Mesothelial cell of epicardium (in vitro differentiated cells): ENCODE measurements at regions not wholly inside any gene's neighbourhood (a gene's known extent, or its start where the extent isn't known, plus 50 kb on each side); places are given as distances from the start of the nearest gene placed in this dataset.

ENCODE experiments used
- DNase-seq, 2 experiments: peaks; one replicate each; pipeline ENCODE4 v3.0.0; 2021; ENCODE audit warnings: low spot score in 2 of 2; ENCODE audit not compliant: unreplicated experiment in 2 of 2
- H3K27ac Mint-ChIP-seq: 2 replicates; pipeline ENCODE4 v1.8.0; 2021; ENCODE audit warnings: mixed read lengths
- H3K27me3 Mint-ChIP-seq: 2 replicates; pipeline ENCODE4 v1.8.0; 2021; ENCODE audit warnings: low read depth, mixed read lengths
- H3K36me3 Mint-ChIP-seq: 2 replicates; pipeline ENCODE4 v1.8.0; 2021; ENCODE audit warnings: mixed read lengths
- H3K4me1 Mint-ChIP-seq: 2 replicates; pipeline ENCODE4 v1.8.0; 2021; ENCODE audit warnings: mixed read lengths
- H3K4me3 Mint-ChIP-seq: 2 replicates; pipeline ENCODE4 v1.8.0; 2021; ENCODE audit warnings: mild to moderate bottlenecking, moderate library complexity, mixed read lengths
- H3K9me3 Mint-ChIP-seq: 2 replicates; pipeline ENCODE4 v1.8.0; 2021; ENCODE audit warnings: mixed read lengths
- TF ChIP-seq, protein P1 (sequence below): fragments of 200-600 bp; sonication (generic); IDR thresholded peaks from one replicate; pipeline ENCODE4 v1.5.0; 2021; ENCODE audit warnings: antibody characterized with exemption; ENCODE audit not compliant: unreplicated experiment

DNA sequence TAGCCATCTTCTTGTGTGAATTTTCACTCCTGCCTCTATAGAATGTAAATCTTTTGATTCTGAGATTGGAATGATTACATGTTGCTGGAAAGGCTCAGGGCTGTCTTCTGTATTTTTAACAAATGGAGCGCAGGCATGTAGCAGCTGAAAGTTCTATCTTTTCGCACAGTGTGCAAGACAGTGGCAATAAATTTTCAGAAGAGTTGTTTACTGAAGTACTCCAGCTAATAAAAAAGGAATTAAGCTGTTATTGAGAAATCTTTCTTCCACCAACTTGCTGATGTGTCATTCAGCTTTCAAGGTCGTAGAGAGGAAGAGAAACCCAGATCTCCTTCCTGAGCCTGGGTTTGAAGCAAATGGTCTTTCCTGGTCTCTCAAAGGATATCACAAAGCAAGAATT, 122.0 kb upstream of the PUDP start:
- Mint-ChIP-seq H3K36me3 (no peaks in the 10 kb centered on the region), H3K4me1 (peaks cover 16% of the 10 kb centered on the region), H3K4me3 (no peak overlapping the region), H3K27ac (no peak overlapping the region), H3K9me3 (peaks cover 7% of the 10 kb centered on the region), H3K27me3 (no peaks in the 10 kb centered on the region)
- DNase-seq = no peak
- TF ChIP-seq, protein P1, sequence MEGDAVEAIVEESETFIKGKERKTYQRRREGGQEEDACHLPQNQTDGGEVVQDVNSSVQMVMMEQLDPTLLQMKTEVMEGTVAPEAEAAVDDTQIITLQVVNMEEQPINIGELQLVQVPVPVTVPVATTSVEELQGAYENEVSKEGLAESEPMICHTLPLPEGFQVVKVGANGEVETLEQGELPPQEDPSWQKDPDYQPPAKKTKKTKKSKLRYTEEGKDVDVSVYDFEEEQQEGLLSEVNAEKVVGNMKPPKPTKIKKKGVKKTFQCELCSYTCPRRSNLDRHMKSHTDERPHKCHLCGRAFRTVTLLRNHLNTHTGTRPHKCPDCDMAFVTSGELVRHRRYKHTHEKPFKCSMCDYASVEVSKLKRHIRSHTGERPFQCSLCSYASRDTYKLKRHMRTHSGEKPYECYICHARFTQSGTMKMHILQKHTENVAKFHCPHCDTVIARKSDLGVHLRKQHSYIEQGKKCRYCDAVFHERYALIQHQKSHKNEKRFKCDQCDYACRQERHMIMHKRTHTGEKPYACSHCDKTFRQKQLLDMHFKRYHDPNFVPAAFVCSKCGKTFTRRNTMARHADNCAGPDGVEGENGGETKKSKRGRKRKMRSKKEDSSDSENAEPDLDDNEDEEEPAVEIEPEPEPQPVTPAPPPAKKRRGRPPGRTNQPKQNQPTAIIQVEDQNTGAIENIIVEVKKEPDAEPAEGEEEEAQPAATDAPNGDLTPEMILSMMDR = no peak

DNA sequence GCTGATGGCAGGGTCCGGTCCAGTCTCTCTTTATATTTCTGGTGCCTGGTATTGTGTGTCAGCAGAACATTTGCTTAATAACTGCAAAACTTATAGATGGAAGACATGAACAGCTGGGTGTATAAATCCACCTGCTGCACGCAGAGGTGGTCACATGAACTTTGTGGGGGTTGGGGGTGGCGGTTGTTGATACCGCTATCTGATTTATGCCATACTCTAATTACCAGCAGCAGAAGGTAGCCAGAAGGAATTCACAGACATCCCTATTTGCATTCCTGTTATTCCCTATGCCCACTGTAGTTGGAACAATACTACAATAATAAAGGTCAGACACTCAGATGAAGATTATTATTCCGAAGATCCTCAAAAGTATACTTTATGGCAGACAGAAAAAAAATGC, 121.6 kb upstream of the PUDP start:
- Mint-ChIP-seq H3K4me1 (peaks cover 16% of the 10 kb centered on the region), H3K4me3 (no peak overlapping the region), H3K36me3 (no peaks in the 10 kb centered on the region), H3K27me3 (no peaks in the 10 kb centered on the region), H3K27ac (peak overlapping the region; percentile 23), H3K9me3 (peaks cover 7% of the 10 kb centered on the region)
- DNase-seq = no peak
- TF ChIP-seq, protein P1 = no peak

DNA sequence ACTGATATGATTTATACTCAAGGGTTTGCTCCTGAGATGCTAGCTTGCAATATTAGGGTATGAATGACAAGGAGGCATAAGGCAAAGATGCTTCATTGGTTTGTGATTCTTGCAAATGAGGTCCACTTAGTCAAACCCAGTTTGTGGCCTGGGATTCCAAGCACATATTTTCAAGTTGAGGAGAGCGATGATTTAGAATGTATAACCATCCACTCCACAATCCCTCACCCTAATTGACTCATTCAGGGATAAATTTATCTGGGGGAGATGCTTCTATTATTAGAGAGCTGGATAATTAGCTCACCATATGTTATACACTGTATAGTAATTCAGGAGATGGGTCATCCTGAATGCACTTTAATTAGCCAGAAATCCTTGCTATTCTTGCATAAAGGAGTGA, 118.3 kb upstream of the PUDP start:
- H3K4me1 Mint-ChIP-seq = peaks cover 16% of the 10 kb centered on the region
- H3K27ac Mint-ChIP-seq = no peak overlapping the region
- TF ChIP-seq, protein P1 = no peak
- DNase-seq = no peak
- H3K9me3 Mint-ChIP-seq = peaks cover 12% of the 10 kb centered on the region
- H3K4me3 Mint-ChIP-seq = no peak overlapping the region
- H3K36me3 Mint-ChIP-seq = peaks cover 6% of the 10 kb centered on the region
- H3K27me3 Mint-ChIP-seq = no peaks in the 10 kb centered on the region

DNA sequence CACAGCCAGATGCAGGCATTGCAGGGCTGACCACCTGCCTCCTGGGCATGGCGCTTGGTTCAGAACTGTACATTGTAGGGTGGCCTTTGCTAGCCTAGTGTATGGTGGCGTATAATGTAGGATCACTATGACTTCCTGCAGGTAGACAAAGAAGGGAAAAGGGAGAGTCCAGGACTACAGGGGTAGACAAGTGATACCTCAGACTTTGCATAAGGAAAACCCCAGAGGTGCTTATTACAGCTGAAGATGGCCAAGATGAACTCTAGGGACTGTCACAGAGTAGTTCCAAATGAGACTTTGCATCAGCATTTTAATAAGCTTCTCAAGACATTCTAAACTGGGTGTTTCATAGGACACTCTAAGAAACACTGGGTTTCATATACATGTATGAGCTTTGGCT, 116.4 kb upstream of the PUDP start:
- TF ChIP-seq, protein P1 = no peak
- Mint-ChIP-seq H3K27ac (no peak overlapping the region), H3K9me3 (peaks cover 12% of the 10 kb centered on the region), H3K36me3 (peaks cover 9% of the 10 kb centered on the region), H3K4me1 (peaks cover 3% of the 10 kb centered on the region), H3K27me3 (no peaks in the 10 kb centered on the region), H3K4me3 (no peak overlapping the region)
- no peak for DNase-seq

DNA sequence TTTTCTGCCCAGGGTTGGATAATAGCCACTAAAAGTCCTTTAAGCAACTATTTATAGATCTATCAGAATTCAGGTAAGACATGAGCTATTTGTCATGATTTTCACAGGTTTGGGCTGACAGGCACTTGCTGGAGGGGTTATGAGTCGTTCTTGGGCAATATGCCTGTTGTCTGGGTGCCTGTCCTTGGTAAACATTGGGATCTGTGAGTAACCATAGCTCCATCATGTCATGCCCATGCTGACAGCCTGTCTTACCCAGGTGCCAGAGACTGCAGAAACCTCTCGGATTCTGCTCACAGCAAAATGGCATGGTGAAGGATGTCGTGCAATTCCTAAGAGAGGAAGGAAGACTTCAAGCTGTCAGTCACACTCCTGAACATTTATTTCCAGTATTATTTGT, 116.0 kb upstream of the PUDP start:
- TF ChIP-seq, protein P1 = no peak
- Mint-ChIP-seq H3K4me1 (no peaks in the 10 kb centered on the region), H3K4me3 (no peak overlapping the region), H3K27ac (no peak overlapping the region), H3K9me3 (peaks cover 12% of the 10 kb centered on the region), H3K36me3 (peaks cover 10% of the 10 kb centered on the region), H3K27me3 (no peaks in the 10 kb centered on the region)
- DNase-seq = no peak

DNA sequence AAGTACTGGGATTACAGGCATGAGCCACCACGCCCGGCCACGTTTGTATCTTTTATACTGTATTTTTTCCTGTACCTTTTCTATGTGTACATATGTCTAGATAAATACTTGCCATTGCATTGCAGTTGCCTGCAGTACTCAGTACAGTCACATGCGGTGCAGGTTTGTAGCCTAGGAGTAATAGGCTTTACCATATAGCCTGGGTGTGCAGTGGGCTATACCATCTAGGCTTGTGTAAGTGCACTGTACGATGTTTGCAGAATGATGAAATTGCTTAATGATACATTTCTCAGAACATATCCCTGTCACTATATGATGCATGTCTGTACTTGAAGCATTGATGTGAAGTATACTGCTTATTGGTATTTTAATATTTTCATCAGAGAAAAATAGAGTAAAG, 115.4 kb upstream of the PUDP start:
- Mint-ChIP-seq H3K27ac (no peak overlapping the region), H3K4me1 (no peaks in the 10 kb centered on the region), H3K36me3 (peaks cover 12% of the 10 kb centered on the region), H3K4me3 (no peak overlapping the region), H3K9me3 (peaks cover 12% of the 10 kb centered on the region), H3K27me3 (no peaks in the 10 kb centered on the region)
- TF ChIP-seq, protein P1 = no peak
- DNase-seq = no peak
